ENCODE measurements at regions not wholly inside any gene's neighbourhood (a gene's known extent, or its start where the extent isn't known, plus 50 kb on each side); places are given as distances from the start of the nearest gene placed in this dataset.
"Not testable (repeated sequence)": the region's sequence is repeated elsewhere in the genome, so short reads cannot be mapped to it uniquely, and the experiment has no call there.

GRCh38 chr17:36695710-36696109 lies 94.3 kb downstream of the MRM1 start:
- not testable (repeated sequence) for DNase-seq

DNA sequence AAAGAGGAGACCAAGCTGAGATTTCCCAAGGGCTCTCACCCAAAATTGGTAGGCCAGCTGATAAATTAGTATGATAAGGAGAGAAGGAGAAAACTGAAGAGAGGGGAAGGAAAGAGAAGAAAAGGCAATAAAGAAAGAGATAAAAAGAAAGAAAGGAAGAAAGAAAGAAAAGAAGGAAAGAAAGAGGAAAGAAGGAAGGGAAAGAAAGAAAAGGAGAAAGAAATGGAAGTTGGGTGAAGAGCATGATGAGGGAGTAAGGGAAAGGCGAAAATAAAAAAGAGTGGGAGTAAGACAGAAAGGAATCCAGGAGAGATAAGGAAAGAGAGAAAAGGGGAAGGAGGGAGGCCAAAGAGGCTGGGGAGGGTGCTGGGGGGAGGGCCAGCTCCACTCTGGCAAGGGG lies 95.4 kb downstream of the MRM1 start:
- no peak for DNase-seq

DNA sequence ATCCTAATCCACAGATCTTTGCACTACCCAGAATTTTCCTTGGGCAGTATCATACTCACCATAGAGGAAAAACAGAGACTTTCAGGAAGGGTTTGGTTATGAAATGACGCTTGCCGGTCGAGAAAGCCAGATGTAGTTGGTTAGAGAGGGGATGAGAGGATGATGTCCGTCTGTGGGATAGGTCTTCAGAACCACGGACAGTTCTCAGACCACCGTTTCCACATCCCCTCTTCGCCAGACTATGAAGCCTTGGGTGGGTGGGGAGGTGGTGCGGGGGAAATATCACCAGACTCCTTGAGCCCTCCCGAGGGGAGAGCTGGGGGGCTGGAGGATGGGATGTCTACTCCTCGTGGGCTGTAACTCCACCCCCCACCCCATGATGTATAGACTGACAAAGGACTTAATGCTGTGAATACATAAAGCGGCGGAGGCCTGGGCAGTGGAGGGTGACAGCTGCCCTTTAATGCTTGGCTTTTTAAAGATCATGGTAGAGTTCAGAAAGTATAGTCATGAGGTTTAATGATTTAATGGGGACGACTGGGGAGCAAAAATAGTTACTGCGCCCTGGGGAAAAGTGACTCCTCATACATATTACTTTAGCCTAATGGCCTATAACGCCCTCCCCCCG lies 96.6 kb downstream of the MRM1 start:
- DNase-seq, result no peak

DNA sequence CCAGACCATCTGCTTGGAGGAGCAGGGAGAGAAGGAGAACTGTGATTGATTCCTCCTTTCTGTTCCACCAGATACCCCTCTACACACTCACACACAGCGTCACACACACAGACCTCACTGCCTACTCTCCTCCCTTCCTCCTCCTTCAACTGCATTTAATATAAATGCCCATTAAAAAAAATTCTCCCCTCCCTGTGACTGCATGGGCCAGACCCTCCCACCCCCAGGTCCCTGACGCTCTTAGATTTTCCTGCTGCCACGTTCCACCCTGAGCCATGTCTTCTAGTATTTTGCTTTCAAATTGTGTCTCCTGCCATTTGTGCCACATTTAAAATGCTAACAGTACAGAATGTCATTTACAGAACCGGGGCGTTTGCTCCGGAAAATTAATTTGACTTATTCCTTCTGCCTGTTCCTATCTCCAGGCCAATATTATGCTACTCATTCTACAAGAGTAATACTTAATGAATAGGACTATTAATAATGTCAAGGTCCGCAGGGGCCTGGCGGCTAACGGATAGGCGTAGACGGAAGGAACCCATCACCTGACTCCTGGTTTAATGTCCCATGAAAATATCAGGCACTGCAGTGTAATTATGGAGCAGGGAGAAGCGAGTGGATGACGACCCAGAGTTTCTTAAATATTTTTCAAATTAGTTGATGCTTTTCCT lies 100.2 kb downstream of the MRM1 start:
- no peak for DNase-seq

- no peak for DNase-seq
Measured at GRCh38 chr17:36702636-36703035, 101.3 kb downstream of the MRM1 start.

DNA sequence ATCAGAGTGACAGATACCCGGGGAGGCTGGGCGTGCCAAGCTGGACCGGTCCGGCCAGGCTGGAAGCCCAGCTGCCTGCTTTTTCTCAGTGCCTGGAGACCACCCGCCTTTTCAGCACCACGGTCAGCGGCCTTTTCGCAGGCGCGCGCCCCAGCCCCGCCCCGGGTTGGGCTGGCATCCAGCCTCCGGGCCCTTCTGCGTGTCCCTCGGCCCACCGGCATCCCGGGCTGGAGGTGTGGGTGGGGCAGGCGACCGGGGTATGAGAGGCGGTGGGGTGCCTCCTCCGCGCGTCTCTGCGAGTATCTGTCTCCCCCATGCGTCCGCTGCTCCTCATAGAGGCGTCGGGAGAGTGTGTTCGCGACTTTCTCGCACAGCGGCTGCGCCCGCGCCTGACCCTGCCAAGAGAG lies 102.5 kb downstream of the MRM1 start:
- DNase-seq, result peak; percentile 60

- no peak for DNase-seq
Measured at GRCh38 chr17:36705283-36705795, 104.0 kb downstream of the MRM1 start.

- DNase-seq, result peak; percentile 54
Measured at GRCh38 chr17:36705874-36706731, 104.7 kb downstream of the MRM1 start.

DNA sequence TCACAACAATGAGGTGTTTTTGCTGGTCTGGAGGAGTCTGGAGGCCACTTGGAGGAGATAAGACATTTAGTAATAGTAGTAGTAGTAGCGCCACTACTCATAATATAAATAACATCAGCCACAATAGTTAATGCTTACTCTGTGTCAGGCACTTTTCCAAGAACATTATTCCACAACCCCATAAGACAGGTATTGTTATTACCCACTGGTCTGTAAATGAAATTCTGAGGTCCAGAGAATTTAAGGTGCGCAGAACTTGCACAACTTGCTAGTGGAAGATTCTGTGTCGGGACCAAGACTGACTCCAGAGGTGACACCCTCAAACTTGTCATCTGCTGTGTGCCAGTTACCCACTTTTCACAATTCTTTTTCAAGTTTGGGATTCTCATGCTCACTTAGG lies 106.5 kb downstream of the MRM1 start:
- no peak for DNase-seq

DNA sequence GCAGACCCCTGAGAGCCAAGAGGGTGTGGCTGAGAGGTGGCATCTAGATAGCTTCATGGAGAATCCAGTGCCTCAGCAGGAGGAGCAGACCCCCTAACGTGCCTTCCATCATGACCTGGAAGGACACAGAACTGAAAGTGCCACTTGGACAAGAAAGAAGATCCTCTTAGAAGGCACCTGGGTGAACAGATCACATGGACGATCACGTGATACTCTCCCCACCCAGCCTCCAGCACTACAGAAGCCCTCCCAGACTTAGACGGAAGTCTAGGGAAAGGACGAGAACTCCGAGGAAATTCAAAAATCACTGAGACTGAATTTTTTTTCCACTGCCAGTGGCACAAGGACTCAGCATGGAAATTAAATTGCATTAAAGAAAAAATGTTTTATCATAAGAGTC lies 113.4 kb downstream of the MRM1 start:
- DNase-seq, result no peak

- no peak for DNase-seq
Measured at GRCh38 chr17:36715951-36716350, 114.6 kb downstream of the MRM1 start.

DNA sequence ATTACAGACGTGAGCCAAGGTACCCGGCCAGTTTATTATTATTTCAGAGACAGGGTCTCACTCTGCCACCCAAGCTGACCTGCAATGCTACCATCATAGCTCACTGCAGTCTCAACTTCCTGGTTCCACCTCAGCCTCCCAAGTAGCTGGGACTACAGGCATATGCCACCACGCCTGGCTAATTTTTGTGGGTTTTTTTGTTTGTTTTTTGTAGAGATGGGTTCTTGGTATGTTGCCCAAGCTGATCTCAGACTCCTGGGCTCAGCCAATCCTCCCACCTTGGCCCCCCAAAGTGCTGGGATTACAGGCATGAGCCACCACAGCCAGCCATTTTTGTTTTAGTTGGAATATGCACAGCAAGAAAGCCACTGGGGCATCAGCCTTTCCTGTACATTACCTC lies 115.7 kb downstream of the MRM1 start:
- no peak for DNase-seq

DNA sequence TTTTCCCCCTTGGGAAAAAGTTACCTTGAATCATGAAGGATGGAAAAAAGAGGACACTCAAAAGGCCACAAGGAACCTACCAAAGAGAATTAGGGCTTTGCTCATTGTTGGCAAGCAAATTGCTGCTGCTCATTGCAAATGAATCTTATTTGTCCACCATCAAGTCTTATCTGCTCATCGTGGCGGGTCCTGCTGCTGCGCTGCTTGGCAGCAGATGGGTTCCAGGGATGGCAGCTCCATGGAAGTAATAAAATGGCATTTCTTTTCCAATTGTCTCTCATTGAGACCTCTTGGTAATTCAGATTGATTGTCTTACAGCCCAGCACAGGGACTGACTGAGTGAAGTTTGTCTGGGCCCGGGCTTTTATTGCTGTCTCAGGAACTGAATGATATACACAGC lies 118.7 kb downstream of the MRM1 start:
- no peak for DNase-seq

- DNase-seq, result no peak
Measured at GRCh38 chr17:36721560-36722120, 120.3 kb downstream of the MRM1 start.

GRCh38 chr17:36722121-36722902 lies 120.9 kb downstream of the MRM1 start:
- DNase-seq, result peak; percentile 81

GRCh38 chr17:36722903-36723263 lies 121.5 kb downstream of the MRM1 start:
- no peak for DNase-seq

DNA sequence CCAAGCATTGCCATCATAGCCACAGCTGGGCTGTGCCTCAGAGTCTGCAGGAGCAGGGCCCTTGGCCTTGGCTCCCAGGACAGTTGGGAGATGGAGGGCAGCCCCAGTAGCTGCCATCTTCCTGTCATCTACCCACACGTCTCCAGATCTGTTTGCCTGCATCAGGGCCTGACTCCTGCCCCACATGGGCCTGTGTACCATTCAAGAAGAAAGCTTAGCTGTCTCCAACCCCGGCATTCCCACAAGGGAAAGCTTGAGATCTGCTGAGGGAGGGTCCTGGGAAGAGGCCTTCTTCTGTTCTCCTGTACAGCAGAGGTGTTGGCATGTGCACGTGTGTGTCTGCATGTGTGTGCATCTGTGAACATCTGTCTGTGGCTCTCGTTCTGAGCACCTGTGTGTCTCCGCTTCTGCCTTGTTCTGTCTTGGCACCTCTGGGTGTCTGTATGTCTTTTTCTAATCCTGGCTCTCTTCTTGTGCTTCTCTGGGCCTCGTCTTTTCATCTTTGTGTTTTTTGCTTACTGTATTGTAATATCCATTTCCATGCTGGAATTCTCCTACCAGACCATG lies 122.2 kb downstream of the MRM1 start:
- DNase-seq, result no peak

DNA sequence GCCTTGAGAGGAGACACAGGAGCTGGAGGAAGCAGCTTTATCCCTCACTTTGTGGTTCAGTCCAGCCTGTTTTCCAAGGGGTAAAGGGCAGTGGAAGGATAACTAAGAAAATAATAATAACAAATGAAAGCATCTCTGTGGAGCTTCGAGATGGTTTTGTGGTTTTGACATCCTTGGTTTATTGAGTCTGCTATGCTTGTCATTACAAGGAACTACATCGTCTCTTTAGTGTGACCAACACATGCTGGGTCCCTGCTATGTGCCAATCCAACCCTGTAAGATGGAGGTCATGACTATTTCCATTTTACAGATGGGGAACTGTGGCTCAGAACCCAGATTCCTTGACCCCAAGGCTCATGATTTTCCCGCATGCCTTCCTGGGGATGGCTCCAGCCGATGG lies 124.8 kb downstream of the MRM1 start:
- no peak for DNase-seq

- no peak for DNase-seq
Measured at GRCh38 chr17:36727052-36727451, 125.7 kb downstream of the MRM1 start.

GRCh38 chr17:36727577-36727976 lies 126.2 kb downstream of the MRM1 start:
- DNase-seq, result no peak

DNA sequence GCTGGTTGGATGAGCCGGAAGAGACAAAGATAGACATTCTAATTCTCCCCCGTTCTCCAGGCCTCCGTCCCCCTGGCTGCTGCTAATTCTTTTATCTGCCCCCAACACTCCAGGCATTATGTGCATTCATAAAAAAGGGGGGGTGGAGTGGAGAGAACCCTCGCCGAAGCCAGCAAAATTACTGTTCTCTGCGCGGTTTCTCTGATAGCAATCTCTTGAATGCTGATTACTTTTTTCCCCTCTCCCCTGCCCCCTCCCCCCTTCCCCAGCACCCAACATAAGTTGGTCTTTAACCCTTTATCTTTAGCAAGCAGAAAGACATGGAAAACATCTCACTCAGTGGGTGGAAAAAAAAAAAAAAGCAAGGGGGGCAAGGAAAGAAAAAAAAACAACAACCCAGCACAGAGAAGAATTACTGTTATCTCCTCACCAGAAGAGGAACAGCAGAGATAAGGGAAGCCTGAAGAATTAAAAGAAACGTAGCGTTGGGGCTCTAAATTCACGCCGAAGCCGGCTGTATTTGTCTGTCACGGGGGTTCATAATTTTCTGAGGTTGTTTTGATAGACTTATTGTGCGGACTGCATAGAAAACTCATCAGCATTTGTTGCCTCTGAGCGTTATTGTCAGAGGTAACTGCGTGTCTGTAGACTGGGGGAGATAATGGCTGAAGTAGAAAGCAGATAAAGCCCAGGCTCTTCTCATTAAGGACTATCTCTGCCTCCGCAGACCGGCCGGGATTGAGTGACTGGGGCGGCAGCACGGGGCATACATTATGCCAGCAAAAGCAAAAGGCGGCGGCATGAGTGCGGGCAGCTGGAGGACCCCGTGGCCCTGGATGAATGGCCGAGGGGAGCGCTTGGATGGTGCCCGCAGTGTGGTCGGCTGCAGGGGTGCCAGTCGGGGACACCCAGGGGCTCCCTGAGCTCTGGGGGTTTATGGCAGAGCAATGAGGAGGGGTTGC lies 126.9 kb downstream of the MRM1 start:
- peak; percentile 30 for DNase-seq

Data from stimulated activated CD4-positive, alpha-beta T cell treated with anti-CD3 and anti-CD28 coated beads, Interleukin-4, amount 100 ng/mL, for 1 hour (primary cell).